HG02642 (cell line): ENCODE measurements at regions not wholly inside any gene's neighbourhood (a gene's known extent, or its start where the extent isn't known, plus 50 kb on each side); places are given as distances from the start of the nearest gene placed in this dataset.
"Not testable (repeated sequence)": the region's sequence is repeated elsewhere in the genome, so short reads cannot be mapped to it uniquely, and the experiment has no call there.

Source experiments
- ATAC-seq: cut with Tn5 transposase; IDR thresholded peaks from one replicate; pipeline ENCODE4 v1.9.1; 2021; ENCODE audit warnings: mild to moderate bottlenecking; ENCODE audit not compliant: unreplicated experiment, poor library complexity

GRCh38 chrY:15871570-15871969, 1347.2 kb downstream of the NLGN4Y start:
- ATAC-seq: no peak

GRCh38 chrY:15875881-15876280, 1351.6 kb downstream of the NLGN4Y start:
- ATAC-seq: not testable (repeated sequence)

GRCh38 chrY:15903524-15903923, 1379.2 kb downstream of the NLGN4Y start:
- not testable (repeated sequence) for ATAC-seq

GRCh38 chrY:15905557-15905956, 1381.2 kb downstream of the NLGN4Y start:
- ATAC-seq: no peak

GRCh38 chrY:15926499-15926898, 1402.2 kb downstream of the NLGN4Y start:
- no peak for ATAC-seq

- ATAC-seq: no peak
These were observed 1414.5 kb downstream of the NLGN4Y start for GRCh38 chrY:15938791-15939190.

- ATAC-seq: no peak
These were observed 1426.7 kb downstream of the NLGN4Y start for GRCh38 chrY:15951041-15951440.

GRCh38 chrY:15968800-15969199, 1444.5 kb downstream of the NLGN4Y start:
- no peak for ATAC-seq

GRCh38 chrY:15973200-15973599, 1448.9 kb downstream of the NLGN4Y start:
- no peak for ATAC-seq

- no peak for ATAC-seq
These were observed 1452.4 kb downstream of the NLGN4Y start for GRCh38 chrY:15976771-15977170.

GRCh38 chrY:15978503-15978902, 1454.2 kb downstream of the NLGN4Y start:
- ATAC-seq: no peak

GRCh38 chrY:15984651-15985398, 1460.5 kb downstream of the NLGN4Y start:
- no peak for ATAC-seq

- no peak for ATAC-seq
These were observed 1471.7 kb downstream of the NLGN4Y start for GRCh38 chrY:15996014-15996413.

GRCh38 chrY:16000751-16001150, 1476.4 kb downstream of the NLGN4Y start:
- no peak for ATAC-seq

GRCh38 chrY:16001896-16002295, 1477.6 kb downstream of the NLGN4Y start:
- ATAC-seq: no peak

- no peak for ATAC-seq
These were observed 1527.7 kb downstream of the NLGN4Y start for GRCh38 chrY:16051908-16052643.

GRCh38 chrY:16060141-16060540, 1535.8 kb downstream of the NLGN4Y start:
- no peak for ATAC-seq

GRCh38 chrY:16060686-16061085, 1536.4 kb downstream of the NLGN4Y start:
- no peak for ATAC-seq

- no peak for ATAC-seq
These were observed 1547.6 kb downstream of the NLGN4Y start for GRCh38 chrY:16071957-16072356.

GRCh38 chrY:16075701-16076100, 1551.4 kb downstream of the NLGN4Y start:
- ATAC-seq: no peak

- ATAC-seq: no peak
These were observed 1573.0 kb downstream of the NLGN4Y start for GRCh38 chrY:16097325-16097724.

GRCh38 chrY:16101815-16102214, 1577.5 kb downstream of the NLGN4Y start:
- ATAC-seq: no peak
